GM18508 (cell line): ENCODE measurements at regions not wholly inside any gene's neighbourhood (a gene's known extent, or its start where the extent isn't known, plus 50 kb on each side); places are given as distances from the start of the nearest gene placed in this dataset.

Experiments
- ATAC-seq: cut with Tn5 transposase; IDR thresholded peaks from one replicate; pipeline ENCODE4 v1.9.1; 2021; ENCODE audit warnings: moderate number of reproducible peaks; ENCODE audit not compliant: insufficient read depth, unreplicated experiment

DNA sequence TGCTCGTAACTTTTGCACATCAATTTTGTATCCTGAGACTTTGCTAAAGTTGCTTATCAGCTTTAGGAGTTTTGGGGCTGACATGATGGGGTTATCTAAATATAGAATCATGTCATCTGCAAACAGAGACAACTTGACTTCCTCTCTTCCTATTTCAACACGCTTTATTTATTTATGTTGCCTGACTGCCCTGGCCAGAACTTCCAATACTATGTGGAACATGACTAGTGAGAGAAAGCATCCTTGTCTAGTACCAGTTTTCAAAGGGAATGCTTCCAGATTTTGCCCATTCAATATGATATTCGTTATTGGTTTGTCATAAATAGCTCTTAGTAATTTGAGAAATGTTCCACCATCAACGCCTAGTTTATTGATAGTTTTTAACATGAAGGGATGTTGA, 65.4 kb upstream of the CDH12 start:
- no peak for ATAC-seq

DNA sequence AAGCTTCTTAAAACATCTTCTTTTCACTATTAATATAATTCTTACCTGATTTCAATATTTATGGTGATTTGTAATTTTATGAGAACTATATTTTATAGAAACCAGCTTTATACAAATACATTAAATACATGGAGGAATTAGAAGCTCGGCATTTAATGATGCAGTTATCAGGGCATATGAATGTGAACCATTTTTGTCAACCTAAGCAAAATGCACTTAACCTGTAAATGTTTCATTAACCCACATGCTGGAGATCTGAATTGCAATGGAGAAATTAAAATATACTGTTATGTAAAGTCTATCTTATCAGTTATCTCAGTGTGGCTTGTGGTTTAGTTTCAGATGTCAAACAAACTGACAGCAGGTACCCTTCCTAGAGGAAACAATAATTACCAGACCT, 63.2 kb upstream of the CDH12 start:
- ATAC-seq = no peak

DNA sequence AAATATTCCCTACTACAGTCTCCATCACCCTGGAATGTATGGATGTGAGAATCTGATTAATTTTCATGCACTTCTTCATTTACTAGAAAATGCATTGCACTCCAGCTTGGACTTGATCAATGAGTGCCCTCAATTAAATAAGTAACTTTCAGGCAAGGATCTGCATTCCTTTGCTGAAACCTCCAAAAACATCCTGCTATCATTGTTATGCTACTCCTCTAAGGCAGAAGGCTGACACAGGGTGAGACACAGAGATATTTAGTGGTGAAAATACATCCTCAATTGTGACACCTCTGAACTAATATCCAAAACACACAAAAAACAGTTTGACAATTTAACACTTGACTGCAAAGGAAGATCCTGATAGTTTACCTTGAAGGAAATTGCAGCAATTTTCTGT, 57.9 kb upstream of the CDH12 start:
- ATAC-seq = no peak

DNA sequence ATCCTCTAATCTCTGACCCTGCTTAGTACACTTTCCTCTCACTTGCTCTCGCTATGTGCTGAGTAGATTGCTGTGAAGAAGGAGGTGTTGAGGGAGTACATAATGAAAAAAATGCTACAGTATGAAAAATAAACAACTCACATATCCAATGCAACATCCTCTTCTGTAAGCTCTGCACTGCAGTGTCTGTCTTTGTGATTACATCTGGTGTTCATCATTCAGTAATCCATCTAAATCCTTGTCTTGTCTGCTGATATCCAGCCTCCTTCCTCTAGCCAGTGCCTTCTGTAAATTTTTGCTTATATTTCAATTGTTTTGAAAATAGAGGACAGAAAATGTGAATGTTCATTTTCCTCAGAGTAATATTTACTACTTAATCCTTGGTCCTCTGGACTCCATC, 57.4 kb upstream of the CDH12 start:
- no peak for ATAC-seq

DNA sequence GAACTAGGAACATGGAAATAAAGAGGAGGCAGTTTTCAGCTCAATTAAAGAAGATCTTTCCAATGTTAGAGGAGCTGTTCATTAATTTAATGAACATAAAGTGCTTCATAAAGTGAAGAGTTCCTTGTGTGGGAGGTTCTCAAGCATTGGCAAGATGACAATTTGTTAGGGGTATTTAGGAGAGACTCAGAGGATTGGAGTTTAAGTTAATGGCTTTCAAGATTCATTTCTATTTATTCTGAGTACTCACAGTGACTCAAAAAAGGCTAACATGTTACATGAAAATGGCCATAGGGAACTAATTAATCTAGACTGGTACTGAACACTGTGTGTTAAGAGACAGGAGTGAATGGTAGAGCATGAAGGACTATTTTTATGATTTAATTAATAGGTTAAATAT, 55.4 kb upstream of the CDH12 start:
- no peak for ATAC-seq

DNA sequence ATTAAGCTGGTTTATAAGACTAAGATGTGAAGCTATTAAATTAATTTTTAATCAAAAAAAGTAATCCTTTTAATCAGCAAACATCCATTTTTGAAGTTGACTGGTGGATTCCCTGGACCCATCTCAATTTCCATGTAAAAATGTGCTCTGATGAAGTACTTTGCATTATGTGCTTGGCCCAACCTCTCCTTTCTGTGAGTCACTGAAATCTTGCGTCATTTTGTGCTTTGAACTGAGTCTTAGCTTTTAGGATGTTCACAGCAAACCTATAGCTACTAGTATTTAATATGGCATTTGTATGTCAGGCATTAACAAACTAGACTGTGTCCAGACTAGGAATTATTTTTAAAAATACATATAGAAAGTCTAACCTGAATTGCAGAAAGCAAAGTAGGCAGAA, 55.0 kb upstream of the CDH12 start:
- no peak for ATAC-seq
